ENCODE measurements at regions not wholly inside any gene's neighbourhood (a gene's known extent, or its start where the extent isn't known, plus 50 kb on each side); places are given as distances from the start of the nearest gene placed in this dataset.

GRCh38 chr6:27119761-27120160 is 127.7 kb upstream of the PRSS16 start:
- no peak overlapping the region for H4K8ac ChIP-seq (ENCODE audit: low read depth in 2 of 2, low read length in 2 of 2)
- H3K27me3 ChIP-seq (ENCODE audit: control insufficient read depth, insufficient read depth, low read length), result no peaks in the 10 kb centered on the region
- in situ Hi-C loops (cut with MboI; ENCODE audit: low sequenced_read_pairs), result no loop called here
- ChIA-PET POLR2A (ENCODE audit: unreplicated experiment) (no interaction called here), CTCF (no interaction called here)
- H3K9me3 ChIP-seq (ENCODE audit: control insufficient read depth, insufficient read depth, low read length), result no peaks in the 10 kb centered on the region
- H3K4ac ChIP-seq (ENCODE audit: low read depth, low read length), result no peak overlapping the region
- H3K56ac ChIP-seq (ENCODE audit: extremely low read depth, insufficient read depth, low read length), result no peak overlapping the region
- no peak overlapping the region for H2AK9ac ChIP-seq (replicated peaks; ENCODE audit: low read depth, low read length, poor library complexity)
- ATAC-seq (ENCODE audit: low read depth), result no peak
- no peak overlapping the region for H3K18ac ChIP-seq (ENCODE audit: low read depth, low read length)
- no peak overlapping the region for H2AFZ ChIP-seq (replicated peaks; ENCODE audit: low read length, poor library complexity)
- no TSS peak for BruUV-seq (replicated peaks)
- no peak overlapping the region for H2BK20ac ChIP-seq (ENCODE audit: low read depth, low read length)
- no peak overlapping the region for H4K5ac ChIP-seq (ENCODE audit: low read depth, low read length)
- no peak overlapping the region for H3K27ac ChIP-seq (ENCODE audit: insufficient read depth, low read length)
- no peak for DNase-seq
- no peak for TF ChIP-seq BHLHE40 (IDR thresholded peaks at IDR 0.05; ENCODE audit: low read depth, low read length)
- H4K91ac ChIP-seq (ENCODE audit: insufficient read depth, low read depth, low read length), result no peak overlapping the region
- WGBS, 2 experiments (ENCODE audit: extremely low coverage in 2 of 2, insufficient read length in 1 of 2), result no CpG with 5 or more reads among the region's 2 CpGs
- no peak overlapping the region for H3K23ac ChIP-seq (ENCODE audit: low read depth, low read length)
- no peaks in the 10 kb centered on the region for H3K4me1 ChIP-seq (ENCODE audit: control insufficient read depth, insufficient read depth, low read length)
- H2BK120ac ChIP-seq (ENCODE audit: low read depth, low read length), result no peak overlapping the region
- H2BK15ac ChIP-seq (ENCODE audit: low read depth, low read length), result no peak overlapping the region
- no peak overlapping the region for H2BK5ac ChIP-seq (ENCODE audit: low read depth, low read length, poor library complexity, severe bottlenecking)
- H3K36me3 ChIP-seq (ENCODE audit: control insufficient read depth, insufficient read depth, low read length), result no peaks in the 10 kb centered on the region
- no peak overlapping the region for H3K4me3 ChIP-seq (ENCODE audit: insufficient read depth, low read depth, low read length)
- dilution Hi-C loops (cut with HindIII; ENCODE audit: low sequenced_read_pairs, unreplicated experiment), result no loop called here
- no peak overlapping the region for H3K4me2 ChIP-seq (ENCODE audit: low read depth, low read length)
- H3K14ac ChIP-seq (replicated peaks; ENCODE audit: low read depth, low read length), result no peak overlapping the region
- H2AK5ac ChIP-seq (ENCODE audit: low read depth, low read length), result no peak overlapping the region
- no peaks in the 10 kb centered on the region for H4K20me1 ChIP-seq (ENCODE audit: insufficient read depth, low read length)
- intact Hi-C loops (cut with micrococcal nuclease), result no loop called here
- H3K9ac ChIP-seq (ENCODE audit: low read depth, low read length), result no peak overlapping the region
- no peaks in the 10 kb centered on the region for H3K79me1 ChIP-seq (ENCODE audit: low read depth in 1 of 2, low read length in 2 of 2)
- no peaks in the 10 kb centered on the region for H3K9me1 ChIP-seq (ENCODE audit: insufficient read depth, low read length)

Measured in IMR-90 (cell line).